ENCODE measurements at regions not wholly inside any gene's neighbourhood (a gene's known extent, or its start where the extent isn't known, plus 50 kb on each side); places are given as distances from the start of the nearest gene placed in this dataset.

GRCh38 chr1:29541631-29542030, 305.3 kb downstream of the PTPRU start:
- FAIRE-seq, result no peak
- TF ChIP-seq CTCF (IDR thresholded peaks at IDR 0.05; ENCODE audit: insufficient read depth, missing control alignments), result no peak
- DNase-seq (ENCODE audit: insufficient read length, low spot score), result no peak

GRCh38 chr1:29540801-29541357, 304.6 kb downstream of the PTPRU start:
- no peak for DNase-seq (ENCODE audit: insufficient read length, low spot score)

GRCh38 chr1:29539971-29540370, 303.6 kb downstream of the PTPRU start:
- FAIRE-seq, result no peak

More at GRCh38 chr1:29540801-29541357, 304.6 kb downstream of the PTPRU start:
- no peak for TF ChIP-seq CTCF (IDR thresholded peaks at IDR 0.05; ENCODE audit: insufficient read depth, missing control alignments)
- FAIRE-seq, result no peak

GRCh38 chr1:29538586-29538985, 302.3 kb downstream of the PTPRU start:
- FAIRE-seq (no peak), DNase-seq (ENCODE audit: insufficient read length, low spot score) (no peak)
- no peak for TF ChIP-seq CTCF (IDR thresholded peaks at IDR 0.05; ENCODE audit: insufficient read depth, missing control alignments)

More at GRCh38 chr1:29539971-29540370, 303.6 kb downstream of the PTPRU start:
- no peak for TF ChIP-seq CTCF (IDR thresholded peaks at IDR 0.05; ENCODE audit: insufficient read depth, missing control alignments)
- no peak for DNase-seq (ENCODE audit: insufficient read length, low spot score)

- no peak for TF ChIP-seq CTCF (IDR thresholded peaks at IDR 0.05; ENCODE audit: insufficient read depth, missing control alignments)
- DNase-seq (ENCODE audit: insufficient read length, low spot score) (no peak), FAIRE-seq (no peak)
Observed at GRCh38 chr1:29532751-29533150, 296.4 kb downstream of the PTPRU start.

GRCh38 chr1:29532285-29532684, 296.0 kb downstream of the PTPRU start:
- no peak for FAIRE-seq
- no peak for TF ChIP-seq CTCF (IDR thresholded peaks at IDR 0.05; ENCODE audit: insufficient read depth, missing control alignments)
- DNase-seq (ENCODE audit: insufficient read length, low spot score), result no peak

GRCh38 chr1:29531596-29531995, 295.3 kb downstream of the PTPRU start:
- no peak for TF ChIP-seq CTCF (IDR thresholded peaks at IDR 0.05; ENCODE audit: insufficient read depth, missing control alignments)
- FAIRE-seq, result no peak

More at GRCh38 chr1:29531596-29531995, 295.3 kb downstream of the PTPRU start:
- no peak for DNase-seq (ENCODE audit: insufficient read length, low spot score)

All from D721Med (cell line).